GM12878 (cell line): ENCODE measurements at regions not wholly inside any gene's neighbourhood (a gene's known extent, or its start where the extent isn't known, plus 50 kb on each side); places are given as distances from the start of the nearest gene placed in this dataset.

Source experiments
- BRCA1 ChIP-seq: IDR thresholded peaks from 2 replicates; pipeline ENCODE4 v1.6.1; 2011; ENCODE audit warnings: low read depth, low read length, improper control_type of control experiment
- CHD2 ChIP-seq: IDR thresholded peaks from 2 replicates; pipeline ENCODE4 v1.6.1; 2011; ENCODE audit warnings: low read depth, low read length, improper control_type of control experiment, borderline replicate concordance
- CTCF ChIP-seq, 3 experiments: IDR thresholded peaks in 2 of 3; conservative IDR thresholded peaks in 1 of 3; 2 replicates each; pipeline ENCODE4 v1.5.1; 2011; ENCODE audit warnings: low read depth in 3 of 3, low read length in 3 of 3, mild to moderate bottlenecking in 3 of 3, control low read depth in 2 of 3, moderate library complexity in 2 of 3, inconsistent platforms in 1 of 3, mixed read lengths in 1 of 3; ENCODE audit not compliant: control insufficient read depth in 2 of 3, insufficient read depth in 1 of 3; ENCODE audit errors: extremely low read depth in 1 of 3
- MAX ChIP-seq: IDR thresholded peaks from 2 replicates; pipeline ENCODE4 v1.6.1; 2012; ENCODE audit warnings: low read depth, low read length, improper control_type of control experiment
- NR2C1 ChIP-seq: fragments of 450-650 bp; IDR thresholded peaks from 2 replicates; pipeline ENCODE4 v1.6.1; 2017; ENCODE audit warnings: antibody characterized with exemption, mild to moderate bottlenecking, moderate library complexity
- POLR2AphosphoS5 ChIP-seq: IDR thresholded peaks from 2 replicates; pipeline ENCODE4 v1.6.1; 2011; ENCODE audit warnings: mild to moderate bottlenecking, low read length, inconsistent platforms
- RAD51 ChIP-seq: fragments of 450-650 bp; IDR thresholded peaks from 2 replicates; pipeline ENCODE4 v1.6.1; 2016; ENCODE audit warnings: moderate library complexity, mild to moderate bottlenecking, inconsistent platforms
- YY1 ChIP-seq: IDR thresholded peaks from 2 replicates; pipeline ENCODE4 v1.6.1; 2011; ENCODE audit warnings: low read depth, mild to moderate bottlenecking, low read length

GRCh38 chr17:52827526-52827925, 669.0 kb upstream of the CA10 start:
- TF ChIP-seq CTCF (IDR thresholded peaks at IDR 0.05 in 2 of 3, conservative IDR thresholded peaks at IDR 0.05 in 1 of 3; ENCODE audit: control insufficient read depth in 2 of 3, extremely low read depth in 1 of 3, insufficient read depth in 1 of 3, low read depth in 3 of 3, low read length in 3 of 3) (no peak), YY1 (no peak), POLR2AphosphoS5 (no peak), CHD2 (no peak), MAX (no peak), BRCA1 (no peak), NR2C1 (no peak), RAD51 (no peak)
